ENCODE measurements at regions not wholly inside any gene's neighbourhood (a gene's known extent, or its start where the extent isn't known, plus 50 kb on each side); places are given as distances from the start of the nearest gene placed in this dataset.
A peak's percentile ranks its signal among the peaks of the same experiment; 100 is the strongest.

- TF ChIP-seq ZNF710 (CRISPR knock-in tag; IDR thresholded peaks at IDR 0.05; ENCODE audit: borderline replicate concordance), result no peak
- TF ChIP-seq ZNF816 (CRISPR knock-in tag; IDR thresholded peaks at IDR 0.05; ENCODE audit: borderline replicate concordance), result no peak
- TF ChIP-seq TFE3 (CRISPR knock-in tag; IDR thresholded peaks at IDR 0.05), result no peak
- no peak for TF ChIP-seq ZMAT3 (CRISPR knock-in tag; conservative IDR thresholded peaks at IDR 0.05)
These were observed 435.6 kb upstream of the GYPC start (continued) for GRCh38 chr2:126220331-126220730.

- H3K4me2 ChIP-seq (ENCODE audit: low read depth, low read length), result no peak overlapping the region
- H3K9ac ChIP-seq (ENCODE audit: insufficient read depth, low read depth, low read length), result no peak overlapping the region
- H4K20me1 ChIP-seq (ENCODE audit: insufficient read depth, low read length), result no peaks in the 10 kb centered on the region
- TF ChIP-seq HMG20A (CRISPR knock-in tag; IDR thresholded peaks at IDR 0.05; ENCODE audit: borderline replicate concordance) (no peak), ZNF839 (CRISPR knock-in tag; IDR thresholded peaks at IDR 0.05; ENCODE audit: borderline replicate concordance) (no peak), ATF2 (CRISPR knock-in tag; IDR thresholded peaks at IDR 0.05) (no peak), ATF3 (CRISPR knock-in tag; IDR thresholded peaks at IDR 0.05) (no peak), CREBL2 (CRISPR knock-in tag; IDR thresholded peaks at IDR 0.05; ENCODE audit: borderline replicate concordance) (no peak), RXRB (CRISPR knock-in tag; IDR thresholded peaks at IDR 0.05; ENCODE audit: borderline replicate concordance) (no peak), ZNF792 (CRISPR knock-in tag; IDR thresholded peaks at IDR 0.05) (peak; percentile 58; the same call in 1 of the 2 replicates), NR2F6 (IDR thresholded peaks at IDR 0.05) (no peak), NR2F6 (CRISPR knock-in tag; IDR thresholded peaks at IDR 0.05) (no peak)
- no peaks in the 10 kb centered on the region for H3K27me3 ChIP-seq (ENCODE audit: control insufficient read depth in 1 of 2, insufficient read depth in 2 of 2, low read length in 2 of 2)
- H3K4me3 ChIP-seq (replicated peaks in 1 of 3; ENCODE audit: insufficient read depth in 1 of 3, low read depth in 2 of 3, low read length in 3 of 3), result no peak overlapping the region
- FAIRE-seq (no peak), DNase-seq (ENCODE audit: low spot score) (no peak), ATAC-seq (no peak)
- H3K27ac ChIP-seq (ENCODE audit: extremely low read length, insufficient read depth, low read length), result no peak overlapping the region
- intact Hi-C loops (cut with micrococcal nuclease; ENCODE audit: unreplicated experiment), result no loop called here
- H3K79me2 ChIP-seq (ENCODE audit: insufficient read depth, low read length), result no peaks in the 10 kb centered on the region
- no peaks in the 10 kb centered on the region for H3K36me3 ChIP-seq (replicated peaks in 1 of 2; ENCODE audit: control insufficient read depth in 1 of 2, insufficient read depth in 2 of 2, low read length in 2 of 2)
- H3K4me1 ChIP-seq (ENCODE audit: insufficient read depth, low read length), result no peaks in the 10 kb centered on the region
- in situ Hi-C loops (cut with HindIII; ENCODE audit: extremely low pct_ligation_motif_present, low pct_unique_long_range_greater_than_20kb), result no loop called here
- CTCF ChIA-PET (ENCODE audit: low intra/inter-chr PET ratio, low total read pairs), result no interaction called here
- WGBS (ENCODE audit: low lambda C conversion rate), result 7% methylated on average over 1 of the region's 1 CpG
- BruUV-seq (replicated peaks), result no TSS peak
- H2AFZ ChIP-seq (ENCODE audit: low read length), result no peak overlapping the region
- H3K9me3 ChIP-seq (ENCODE audit: low read length), result no peaks in the 10 kb centered on the region
- POLR2A ChIA-PET, result no interaction called here
These were observed 434.5 kb upstream of the GYPC start for GRCh38 chr2:126221506-126221905.

Measured in HepG2 (cell line).